Fibroblast of lung (primary cell): ENCODE measurements at regions not wholly inside any gene's neighbourhood (a gene's known extent, or its start where the extent isn't known, plus 50 kb on each side); places are given as distances from the start of the nearest gene placed in this dataset.

Experiments used
- DNase-seq, 2 donors: peaks; one replicate each; pipeline versions ENCODE4 v3.0.0 to v3.0.0-alpha.2; 2010; ENCODE audit warnings: low read depth in 2 of 2
- H2AFZ ChIP-seq: 2 replicates; pipeline ENCODE4 v1.5.1; 2012; ENCODE audit warnings: low read length, control low read depth, inconsistent platforms
- H3K27ac ChIP-seq: 2 replicates; pipeline ENCODE4 v1.5.1; 2011; ENCODE audit warnings: low read length, control low read depth; ENCODE audit not compliant: insufficient read depth
- H3K27me3 ChIP-seq: 2 replicates; pipeline ENCODE4 v1.5.1; 2011; ENCODE audit warnings: mild to moderate bottlenecking, low read length; ENCODE audit not compliant: control insufficient read depth, insufficient read depth
- H3K36me3 ChIP-seq: 2 replicates; pipeline ENCODE4 v1.5.1; 2011; ENCODE audit warnings: low read length; ENCODE audit not compliant: control insufficient read depth, insufficient read depth
- H3K4me1 ChIP-seq: 2 replicates; pipeline ENCODE4 v1.5.1; 2011; ENCODE audit warnings: low read length; ENCODE audit not compliant: control insufficient read depth, insufficient read depth; ENCODE audit errors: extremely low read depth
- H3K4me2 ChIP-seq: 2 replicates; pipeline ENCODE4 v1.5.1; 2011; ENCODE audit warnings: low read length, control low read depth; ENCODE audit not compliant: insufficient read depth; ENCODE audit errors: extremely low read depth
- H3K4me3 ChIP-seq, 4 experiments: fragments of 200-600 bp in 1 of 4; sonication (generic) in 1 of 4; replicated peaks in 1 of 4; 2 replicates each; pipeline ENCODE4 v1.5.1; 2011 to 2016; ENCODE audit warnings: low read length in 4 of 4, low read depth in 3 of 4, mild to moderate bottlenecking in 3 of 4, control low read depth in 2 of 4, inconsistent platforms in 1 of 4, mixed read lengths in 1 of 4; ENCODE audit not compliant: insufficient read depth in 1 of 4; ENCODE audit errors: control extremely low read depth in 1 of 4
- H3K79me2 ChIP-seq: 2 replicates; pipeline ENCODE4 v1.5.1; 2012; ENCODE audit warnings: mild to moderate bottlenecking, low read length, inconsistent platforms; ENCODE audit not compliant: control insufficient read depth, insufficient read depth
- H3K9ac ChIP-seq: 2 replicates; pipeline ENCODE4 v1.5.1; 2011; ENCODE audit warnings: mild to moderate bottlenecking, low read length, control low read depth; ENCODE audit not compliant: insufficient read depth
- H3K9me3 ChIP-seq: 2 replicates; pipeline ENCODE4 v1.5.1; 2012; ENCODE audit warnings: low read depth, low read length; ENCODE audit not compliant: control insufficient read depth, insufficient read depth
- H4K20me1 ChIP-seq: 2 replicates; pipeline ENCODE4 v1.5.1; 2011; ENCODE audit warnings: low read length; ENCODE audit not compliant: control insufficient read depth, insufficient read depth; ENCODE audit errors: extremely low read depth
- CTCF ChIP-seq, 2 donors: IDR thresholded peaks in 1 of 2; conservative IDR thresholded peaks in 1 of 2; 1 replicate in 1 of 2; 2 replicates in 1 of 2; pipeline ENCODE4 v1.5.1; 2011 to 2012; ENCODE audit warnings: low read length in 2 of 2, control low read depth in 1 of 2, inconsistent platforms in 1 of 2, low read depth in 1 of 2, mild to moderate bottlenecking in 1 of 2
- EZH2 ChIP-seq: IDR thresholded peaks from 2 replicates; pipeline ENCODE4 v1.5.1; 2012; ENCODE audit warnings: low read length, control low read depth, mild to moderate bottlenecking; ENCODE audit errors: missing control alignments

GRCh38 chr2:52563151-52563550, 1204.5 kb upstream of the CHAC2 start:
- Histone ChIP-seq H3K79me2 (no peaks in the 10 kb centered on the region), H2AFZ (no peak overlapping the region), H3K9me3 (no peaks in the 10 kb centered on the region), H3K4me3 (no peak overlapping the region), H3K27me3 (no peaks in the 10 kb centered on the region), H3K4me2 (no peak overlapping the region), H3K9ac (no peak overlapping the region), H3K27ac (no peak overlapping the region), H3K4me1 (no peaks in the 10 kb centered on the region), H4K20me1 (no peaks in the 10 kb centered on the region), H3K36me3 (no peaks in the 10 kb centered on the region)
- TF ChIP-seq CTCF (conservative IDR thresholded peaks at IDR 0.05 in 1 of 2, IDR thresholded peaks at IDR 0.05 in 1 of 2; ENCODE audit: low read depth in 1 of 2, low read length in 2 of 2) = no peak
- TF ChIP-seq EZH2 = no peak
- DNase-seq = no peak

- Histone ChIP-seq H3K36me3 (no peaks in the 10 kb centered on the region), H3K27me3 (no peaks in the 10 kb centered on the region), H3K79me2 (no peaks in the 10 kb centered on the region), H3K4me1 (no peaks in the 10 kb centered on the region), H3K4me2 (no peak overlapping the region), H3K4me3 (no peak overlapping the region), H4K20me1 (no peaks in the 10 kb centered on the region), H3K27ac (no peak overlapping the region), H2AFZ (no peak overlapping the region), H3K9ac (no peak overlapping the region), H3K9me3 (no peaks in the 10 kb centered on the region)
- TF ChIP-seq EZH2 = no peak
- TF ChIP-seq CTCF (conservative IDR thresholded peaks at IDR 0.05 in 1 of 2, IDR thresholded peaks at IDR 0.05 in 1 of 2; ENCODE audit: low read depth in 1 of 2, low read length in 2 of 2) = no peak
- no peak for DNase-seq
These were observed 1209.3 kb upstream of the CHAC2 start for GRCh38 chr2:52558265-52558664.

- Histone ChIP-seq H3K9me3 (no peaks in the 10 kb centered on the region), H2AFZ (no peak overlapping the region), H3K4me2 (no peak overlapping the region), H3K4me1 (no peaks in the 10 kb centered on the region), H3K79me2 (no peaks in the 10 kb centered on the region), H3K27ac (no peak overlapping the region), H4K20me1 (no peaks in the 10 kb centered on the region), H3K4me3 (no peak overlapping the region), H3K9ac (no peak overlapping the region), H3K27me3 (no peaks in the 10 kb centered on the region), H3K36me3 (no peaks in the 10 kb centered on the region)
- DNase-seq = no peak
- TF ChIP-seq EZH2 = no peak
These were observed 1225.3 kb upstream of the CHAC2 start for GRCh38 chr2:52542297-52542696.
